NCI-H1105 treated with DMSO at 0.1 percent for 48 hours (cell line): ENCODE measurements at regions not wholly inside any gene's neighbourhood (a gene's known extent, or its start where the extent isn't known, plus 50 kb on each side); places are given as distances from the start of the nearest gene placed in this dataset.
"Not testable (repeated sequence)": the region's sequence is repeated elsewhere in the genome, so short reads cannot be mapped to it uniquely, and the experiment has no call there.

Source experiments
- DNase-seq: peaks from one replicate; lab custom pipeline; 2025; lab: John Stamatoyannopoulos, UW

GRCh38 chr6:115545672-115545986, 515.1 kb downstream of the FRK start:
- DNase-seq: no peak

- no peak for DNase-seq
Measured at GRCh38 chr6:115544765-115545671, 515.7 kb downstream of the FRK start.

- DNase-seq: no peak
Measured at GRCh38 chr6:115540077-115540869, 520.4 kb downstream of the FRK start.

- no peak for DNase-seq
Measured at GRCh38 chr6:115539531-115539930, 521.2 kb downstream of the FRK start.

GRCh38 chr6:115524821-115525220, 535.9 kb downstream of the FRK start:
- no peak for DNase-seq

GRCh38 chr6:115521747-115522146, 538.9 kb downstream of the FRK start:
- not testable (repeated sequence) for DNase-seq

- no peak for DNase-seq
Measured at GRCh38 chr6:115514656-115515055, 546.0 kb downstream of the FRK start.

GRCh38 chr6:115512923-115513322, 547.8 kb downstream of the FRK start:
- DNase-seq: no peak

GRCh38 chr6:115511771-115512170, 548.9 kb downstream of the FRK start:
- DNase-seq: no peak

GRCh38 chr6:115502432-115502831, 558.3 kb downstream of the FRK start:
- not testable (repeated sequence) for DNase-seq

GRCh38 chr6:115495184-115495583, 565.5 kb downstream of the FRK start:
- DNase-seq: no peak

- DNase-seq: no peak
Measured at GRCh38 chr6:115487331-115487730, 573.4 kb downstream of the FRK start.

GRCh38 chr6:115485400-115485799, 575.3 kb downstream of the FRK start:
- peak; percentile 70 for DNase-seq

- not testable (repeated sequence) for DNase-seq
Measured at GRCh38 chr6:115480543-115480942, 580.1 kb downstream of the FRK start.

- DNase-seq: no peak
Measured at GRCh38 chr6:115474443-115475041, 586.1 kb downstream of the FRK start.

GRCh38 chr6:115468272-115469005, 592.3 kb downstream of the FRK start:
- no peak for DNase-seq

GRCh38 chr6:115467726-115468125, 593.0 kb downstream of the FRK start:
- no peak for DNase-seq

GRCh38 chr6:115460913-115461312, 599.8 kb downstream of the FRK start:
- no peak for DNase-seq

- no peak for DNase-seq
Measured at GRCh38 chr6:115456848-115457247, 603.8 kb downstream of the FRK start.

- no peak for DNase-seq
Measured at GRCh38 chr6:115443825-115444478, 616.7 kb downstream of the FRK start.

- DNase-seq: no peak
Measured at GRCh38 chr6:115442323-115442722, 618.4 kb downstream of the FRK start.

GRCh38 chr6:115441651-115442050, 619.0 kb downstream of the FRK start:
- DNase-seq: no peak
